Activated T-helper 1 cell treated with anti-CD3 and anti-CD28 coated beads, Interleukin-2, amount 50 U/mL, for 16 hours (primary cell): ENCODE measurements at regions not wholly inside any gene's neighbourhood (a gene's known extent, or its start where the extent isn't known, plus 50 kb on each side); places are given as distances from the start of the nearest gene placed in this dataset.

Source experiments
- DNase-seq, 2 donors: peaks; one replicate each; pipeline ENCODE4 v3.0.0-alpha.2; 2020; ENCODE audit warnings: low read depth in 1 of 2, low spot score in 1 of 2

DNA sequence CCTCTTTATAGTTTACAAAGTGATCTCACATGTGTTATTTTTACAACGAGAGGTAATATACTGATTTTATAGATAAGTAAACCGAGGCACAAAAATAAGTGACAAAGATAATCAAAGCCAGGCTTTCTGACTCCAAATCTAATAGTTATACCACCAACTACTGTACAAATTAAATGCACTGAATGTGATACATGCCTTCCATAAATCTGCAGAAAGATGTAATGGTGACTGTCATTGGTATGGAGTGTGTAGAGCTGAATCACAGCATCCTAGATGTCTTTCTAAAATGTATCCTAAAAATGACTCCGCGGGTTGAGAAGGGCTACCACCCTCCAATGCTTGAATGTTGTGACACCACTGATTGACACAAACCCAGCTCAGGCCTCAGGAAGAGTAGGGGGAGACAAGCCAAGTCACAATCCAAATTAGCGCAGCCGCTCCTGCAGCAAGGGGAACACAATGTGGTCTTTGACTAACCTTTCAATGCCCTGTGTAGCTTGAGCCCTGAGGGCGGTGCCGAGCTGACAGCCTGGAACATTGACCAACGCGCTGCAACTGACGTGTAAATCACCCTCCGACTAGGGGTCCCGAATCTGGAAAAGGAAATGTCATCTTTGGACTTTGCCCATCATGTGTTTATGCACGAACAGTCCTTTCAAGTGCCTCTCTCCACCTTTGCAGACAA is 136.8 kb downstream of the OLIG3 start:
- DNase-seq: no peak

DNA sequence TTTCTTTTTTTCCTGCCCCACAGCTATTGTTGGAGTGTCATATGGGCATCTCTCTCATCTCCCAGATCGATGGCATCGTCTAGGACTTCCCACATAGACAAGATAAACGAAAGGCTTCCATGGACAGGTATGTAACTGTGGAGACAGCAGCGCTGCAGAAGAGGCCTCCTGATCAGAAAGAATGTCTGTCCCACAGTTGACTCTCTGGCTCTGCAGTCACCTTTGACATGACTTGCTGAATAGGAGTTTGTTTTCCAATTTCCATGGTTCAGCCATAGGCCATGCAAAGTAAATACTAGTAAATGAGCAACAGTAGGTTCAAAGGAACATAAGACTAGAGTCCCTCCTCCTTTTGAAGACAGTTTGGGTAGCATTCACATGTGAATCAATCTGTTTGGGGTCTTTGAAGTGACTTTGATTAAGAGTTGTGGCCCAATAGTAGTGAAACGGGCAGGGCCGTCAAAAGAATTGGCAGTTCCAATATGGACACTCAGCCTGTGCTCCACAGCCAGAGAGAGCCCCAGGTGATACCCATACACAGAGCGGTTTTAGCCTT is 134.7 kb upstream of the IFNGR1 start:
- DNase-seq: no peak

DNA sequence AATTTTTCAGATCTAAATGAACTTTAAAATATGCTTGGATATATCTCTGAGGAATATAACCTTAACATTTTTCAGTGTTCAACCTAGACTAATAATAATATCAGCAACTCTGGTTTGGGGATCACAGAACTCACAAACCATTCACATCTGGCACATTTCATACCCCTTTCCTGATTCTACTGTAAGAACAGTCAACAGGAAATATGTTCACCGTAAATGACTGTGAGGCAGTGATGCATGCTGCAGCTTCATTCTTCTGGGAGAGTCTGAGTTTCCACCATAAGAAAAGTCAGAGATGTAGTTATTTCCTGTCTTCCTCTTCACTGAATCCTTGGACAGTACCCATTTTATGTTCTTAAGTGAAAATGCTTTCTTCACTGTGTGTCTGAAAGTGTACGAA is 134.2 kb upstream of the IFNGR1 start:
- no peak for DNase-seq

DNA sequence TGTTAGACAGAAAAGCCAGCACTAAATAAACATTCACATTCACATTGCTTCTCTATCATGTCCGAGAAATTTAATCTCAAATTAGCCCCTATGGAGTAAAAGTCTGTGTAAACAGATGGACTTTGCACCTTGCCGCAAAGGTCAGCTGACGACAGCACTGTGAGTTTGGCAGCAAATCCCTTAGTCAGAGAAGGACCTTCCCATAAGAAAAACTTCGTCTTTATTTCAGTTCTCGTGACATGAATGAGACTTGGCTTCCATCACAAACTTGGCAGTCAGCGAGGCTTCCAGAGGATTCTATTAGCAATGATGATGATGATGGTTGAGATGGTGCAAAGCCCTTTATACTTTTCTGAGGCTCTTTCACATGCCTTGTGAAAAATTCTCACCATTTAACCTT is 133.7 kb upstream of the IFNGR1 start:
- DNase-seq: no peak

DNA sequence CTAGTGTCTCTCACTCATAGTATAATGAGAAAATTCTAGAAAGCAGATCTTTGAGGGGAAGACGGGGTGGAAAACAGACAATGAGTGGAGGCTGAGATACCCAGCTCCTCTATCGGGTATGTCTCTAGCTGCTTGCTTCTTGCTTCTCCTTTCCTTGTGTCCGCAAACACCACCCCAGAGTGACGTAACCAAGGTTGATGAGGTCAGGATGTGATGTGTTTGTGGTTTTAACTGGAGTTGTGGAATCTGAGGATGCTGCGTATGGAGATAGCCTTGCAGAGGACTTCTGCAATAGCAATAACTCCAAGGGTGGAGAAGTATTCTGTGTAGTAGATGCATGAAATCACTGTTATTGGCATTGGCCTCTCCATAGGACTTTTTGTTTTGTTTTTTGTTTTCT is 132.7 kb upstream of the IFNGR1 start:
- no peak for DNase-seq

DNA sequence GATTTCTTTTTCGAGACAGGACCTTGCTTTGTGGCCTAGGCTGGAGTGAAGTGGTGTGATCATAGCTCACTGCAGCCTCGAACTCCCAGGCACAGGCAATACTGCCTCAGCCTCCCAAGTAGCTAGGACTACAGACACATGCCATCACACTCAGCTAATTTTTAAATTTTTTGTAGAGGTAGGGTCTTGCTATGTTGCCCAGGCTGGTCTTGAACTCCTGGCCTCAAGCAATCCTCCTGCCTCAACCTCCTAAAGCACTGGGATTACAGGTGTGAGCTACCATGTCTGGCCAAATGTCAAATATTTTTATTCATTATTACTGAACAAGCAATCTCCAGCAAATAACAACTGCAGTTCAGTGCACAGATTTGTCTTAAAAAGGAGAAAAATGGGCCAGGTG is 131.7 kb upstream of the IFNGR1 start:
- DNase-seq: no peak

DNA sequence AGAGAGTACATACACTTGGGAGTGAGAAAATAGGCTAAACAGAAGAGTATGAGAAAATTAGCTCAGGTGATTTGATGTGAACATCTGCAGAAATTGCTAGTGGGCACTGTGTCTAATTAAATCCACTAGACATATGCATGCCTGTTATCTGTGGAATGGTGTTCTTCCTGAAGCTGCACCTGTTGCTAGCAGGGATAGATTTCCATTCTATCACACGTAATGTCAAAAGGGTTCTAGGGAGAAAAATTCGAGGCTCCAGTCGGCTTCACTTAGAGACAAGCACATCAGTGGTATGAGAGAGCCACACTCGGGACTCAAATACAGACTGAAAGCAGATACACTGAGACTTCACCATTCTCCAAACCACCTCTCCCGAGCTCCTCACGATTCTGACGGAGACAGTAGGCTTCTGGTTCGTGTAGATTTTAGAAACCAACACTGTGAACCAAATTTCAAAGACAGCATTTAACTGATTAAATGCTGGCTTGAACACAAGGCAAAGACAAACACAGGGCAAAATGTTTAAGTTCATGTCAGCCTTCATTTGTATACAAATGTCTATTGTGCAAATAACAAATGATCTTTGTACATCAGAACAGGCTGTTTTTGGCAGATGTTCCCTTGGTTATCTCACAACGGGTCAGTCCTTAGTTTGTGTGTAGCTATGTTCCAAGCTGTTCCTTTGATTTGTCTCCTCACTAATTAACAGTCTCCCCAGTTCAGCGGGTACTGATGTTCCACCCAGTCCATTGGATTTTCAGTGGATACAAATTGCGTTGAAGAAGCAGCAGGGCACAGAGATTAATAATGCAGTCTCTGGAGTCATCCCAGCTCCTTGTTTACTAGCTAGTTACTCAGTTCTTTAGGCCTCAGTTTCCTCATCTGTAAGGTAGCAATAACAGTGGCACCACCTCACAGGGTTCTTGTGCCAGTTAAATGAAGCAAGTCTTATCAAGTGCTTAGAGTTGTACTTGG is 131.0 kb upstream of the IFNGR1 start:
- no peak for DNase-seq

DNA sequence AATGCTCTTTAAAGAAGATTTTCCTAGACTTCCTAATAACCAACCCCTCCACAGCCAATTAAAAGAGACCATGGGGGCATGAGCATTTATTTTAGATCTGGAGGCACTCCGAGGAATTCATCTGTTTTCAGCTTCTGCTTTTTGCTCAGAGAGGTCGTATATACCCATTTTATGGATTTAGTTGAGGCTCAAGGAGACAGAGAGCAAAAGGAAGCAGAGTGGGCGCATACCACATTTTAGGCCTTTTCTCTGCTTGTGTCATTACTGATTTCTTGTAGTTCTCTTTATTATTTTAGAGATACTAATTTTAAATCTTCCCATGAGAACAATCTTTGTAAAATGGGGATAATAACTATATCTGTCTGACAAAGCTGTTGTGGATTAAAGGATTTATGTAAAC is 129.6 kb upstream of the IFNGR1 start:
- DNase-seq: no peak

DNA sequence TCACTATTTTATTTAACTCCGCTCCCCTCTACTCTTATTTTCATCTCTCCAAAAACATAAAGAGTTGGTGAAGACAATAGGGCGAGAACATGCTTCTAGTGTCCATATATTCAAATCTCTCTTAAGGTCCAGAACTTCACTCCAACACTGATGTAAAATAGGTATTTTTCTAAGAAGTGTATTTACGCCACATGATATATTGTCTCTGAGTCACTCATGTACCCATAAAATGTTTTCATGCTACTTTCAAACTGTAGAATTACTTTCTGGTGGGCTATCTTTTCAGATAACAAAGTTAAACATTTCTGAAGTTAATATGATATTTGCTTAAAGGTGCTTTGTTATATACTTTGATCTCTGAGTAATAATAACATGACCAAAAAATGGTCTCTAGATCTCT is 124.1 kb upstream of the IFNGR1 start:
- no peak for DNase-seq

DNA sequence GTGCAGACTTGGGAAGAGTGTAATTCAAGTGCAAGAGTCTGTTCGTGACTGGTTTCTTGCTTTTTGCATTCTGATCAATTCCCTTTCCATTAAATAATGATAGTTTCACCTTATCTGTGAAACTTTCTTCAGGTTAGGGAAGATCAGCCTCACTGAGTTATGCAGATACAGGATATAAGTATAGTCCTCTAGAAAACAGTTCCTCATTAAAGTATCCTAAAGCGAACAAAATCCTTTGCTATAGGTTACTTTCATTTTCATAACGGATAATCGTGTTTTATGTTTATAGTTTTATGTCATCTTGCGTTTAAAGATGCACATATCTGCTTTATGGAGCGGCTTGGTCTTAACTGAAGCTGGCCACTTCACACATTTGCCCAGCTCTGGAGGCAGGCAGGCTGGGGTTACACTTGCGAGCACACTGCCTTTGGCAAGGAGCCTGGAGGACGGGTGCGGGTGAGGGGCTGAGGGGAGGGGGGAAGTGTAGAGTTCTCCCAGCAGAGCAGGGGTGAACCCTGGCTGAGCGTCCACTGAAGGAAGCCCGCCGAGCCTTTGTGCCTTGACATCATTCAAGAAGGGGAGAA is 123.5 kb upstream of the IFNGR1 start:
- no peak for DNase-seq

DNA sequence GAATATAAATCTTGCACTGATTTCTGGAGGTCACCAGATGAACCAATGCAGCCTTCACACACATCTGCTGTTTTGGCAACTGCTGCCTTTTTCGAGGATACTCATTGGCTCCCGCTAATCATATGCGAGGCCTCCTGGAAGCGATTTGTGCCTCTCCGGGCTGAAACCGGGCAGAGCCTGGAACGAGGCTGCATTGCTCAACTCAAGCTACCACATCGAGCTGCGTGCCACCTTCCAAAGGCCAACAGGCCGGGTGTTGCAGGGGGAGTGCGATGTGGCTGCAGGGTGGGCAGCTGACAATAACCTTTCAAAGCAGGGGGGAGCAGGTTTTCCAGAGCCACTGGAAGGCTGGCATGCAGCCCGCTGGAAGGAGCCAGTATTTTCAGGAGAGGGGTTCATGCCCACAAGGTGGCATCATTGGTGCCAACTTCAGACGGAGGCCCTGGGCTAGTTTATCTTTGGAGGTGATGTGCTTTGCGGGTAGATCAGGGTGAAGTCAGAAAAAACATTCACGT is 122.6 kb upstream of the IFNGR1 start:
- DNase-seq: peak; percentile 25

DNA sequence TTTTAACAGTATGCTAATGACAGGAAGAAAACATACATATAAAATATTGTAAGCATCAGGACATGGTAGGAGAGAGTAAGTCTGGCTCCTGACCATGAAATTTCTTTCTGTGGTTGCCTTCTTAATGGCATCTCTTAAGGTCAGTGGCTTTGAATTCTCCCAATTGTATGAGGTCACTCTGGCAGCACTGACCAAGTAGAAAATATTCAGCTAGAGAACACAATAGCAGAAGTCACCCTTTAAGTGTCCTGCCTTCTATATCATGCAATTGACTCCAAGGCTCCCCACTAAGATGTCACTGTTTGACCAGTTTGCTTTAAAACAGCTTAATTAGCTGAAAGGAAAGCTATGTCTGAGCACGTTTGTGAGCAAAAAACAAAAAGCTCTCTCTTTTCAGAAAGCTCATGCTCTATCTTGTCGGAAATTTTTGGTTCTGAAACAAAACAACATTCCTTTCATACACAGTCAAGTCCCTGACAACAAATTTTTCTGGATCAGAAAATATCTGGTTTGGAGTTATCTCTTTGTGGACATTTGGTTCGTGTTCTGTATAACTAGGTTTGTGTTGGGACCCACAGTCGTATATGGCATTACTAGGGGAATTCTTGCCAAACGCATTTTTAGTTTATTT is 120.9 kb upstream of the IFNGR1 start:
- no peak for DNase-seq

DNA sequence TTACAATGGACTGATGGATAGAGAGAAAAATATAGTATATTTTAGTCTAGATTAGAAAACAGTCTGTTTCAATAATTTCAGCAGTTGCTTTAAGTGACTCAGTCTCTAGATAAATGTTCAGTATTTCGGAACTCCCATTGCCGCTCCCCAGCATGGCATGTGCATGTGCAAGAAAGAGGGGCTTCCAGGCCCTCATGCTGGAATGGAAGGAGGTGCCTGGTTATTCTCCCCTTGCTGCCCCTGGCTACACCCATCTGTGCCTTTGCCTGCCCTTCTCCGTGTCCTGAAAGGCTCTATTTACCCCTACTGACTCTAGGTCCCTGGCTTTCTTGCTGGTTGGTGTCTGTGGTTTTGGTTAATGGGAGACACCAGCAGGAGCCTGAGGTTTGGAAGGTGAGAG is 115.7 kb upstream of the IFNGR1 start:
- DNase-seq: no peak

DNA sequence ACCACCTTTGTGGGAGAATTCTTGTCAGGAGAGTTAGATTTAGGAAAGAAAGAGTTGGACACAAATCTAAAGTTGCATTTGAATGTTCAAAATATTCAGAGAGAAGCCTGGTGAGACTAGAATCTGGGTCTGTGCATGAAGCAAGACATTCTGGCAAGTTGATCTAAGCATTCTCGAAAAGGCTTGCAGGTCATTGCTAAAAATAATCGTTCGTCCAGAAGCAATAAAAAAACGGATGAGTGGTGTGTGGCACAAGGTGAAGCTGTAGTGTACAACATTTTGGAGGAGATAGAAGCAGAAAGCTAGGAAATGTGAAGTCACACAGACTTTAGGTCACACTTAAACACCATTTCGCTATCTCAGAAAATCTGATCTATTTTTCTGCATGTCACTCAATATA is 114.9 kb upstream of the IFNGR1 start:
- DNase-seq: no peak

DNA sequence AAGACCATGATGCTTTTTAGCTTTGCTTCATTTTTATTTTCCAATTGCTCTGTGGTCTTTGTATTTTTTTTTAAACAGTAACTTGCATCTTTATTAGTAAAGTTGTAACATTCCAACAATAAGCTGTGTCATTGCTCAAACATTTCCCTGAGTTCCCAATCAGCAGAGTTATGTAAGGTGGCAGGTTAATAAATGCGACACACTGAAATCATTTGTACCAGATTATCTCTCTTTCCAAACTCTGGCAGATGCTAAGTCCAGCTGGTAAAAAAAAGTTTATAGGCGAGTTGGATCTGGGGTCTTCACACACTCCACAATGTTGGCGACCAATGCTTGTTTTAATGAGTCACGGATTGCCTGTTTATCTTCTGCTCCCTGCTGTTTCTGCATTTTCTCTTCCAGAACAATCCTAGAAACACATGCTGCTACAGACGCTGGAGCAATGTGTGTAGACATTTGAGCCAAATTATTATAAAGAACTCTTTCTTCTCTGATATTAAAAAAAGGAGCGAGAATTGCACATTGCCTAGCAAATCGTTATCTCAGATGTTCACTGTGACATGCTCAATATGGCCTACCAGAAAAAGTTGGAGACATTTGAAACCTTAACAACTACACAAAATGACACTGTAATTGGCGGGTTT is 113.6 kb upstream of the IFNGR1 start:
- no peak for DNase-seq

DNA sequence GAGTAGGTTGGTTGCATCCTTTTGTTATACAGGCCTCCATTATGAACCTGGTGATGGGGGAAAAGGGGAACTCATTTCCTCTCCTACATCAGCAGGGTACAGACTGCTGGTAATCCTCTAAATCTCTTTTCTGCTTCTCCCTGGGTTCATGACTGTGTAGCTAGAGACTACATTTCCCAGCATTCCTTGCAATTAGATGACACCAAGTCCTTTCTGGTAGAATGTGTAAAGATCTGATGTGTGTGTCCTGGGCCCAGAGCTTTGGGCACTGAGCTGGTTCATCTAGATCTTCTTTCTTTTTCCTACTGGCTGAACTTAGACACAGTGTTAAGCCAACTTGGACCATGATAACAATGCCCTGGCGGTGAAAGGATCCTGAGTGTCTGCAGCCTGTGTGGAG is 104.7 kb upstream of the IFNGR1 start:
- DNase-seq: no peak

DNA sequence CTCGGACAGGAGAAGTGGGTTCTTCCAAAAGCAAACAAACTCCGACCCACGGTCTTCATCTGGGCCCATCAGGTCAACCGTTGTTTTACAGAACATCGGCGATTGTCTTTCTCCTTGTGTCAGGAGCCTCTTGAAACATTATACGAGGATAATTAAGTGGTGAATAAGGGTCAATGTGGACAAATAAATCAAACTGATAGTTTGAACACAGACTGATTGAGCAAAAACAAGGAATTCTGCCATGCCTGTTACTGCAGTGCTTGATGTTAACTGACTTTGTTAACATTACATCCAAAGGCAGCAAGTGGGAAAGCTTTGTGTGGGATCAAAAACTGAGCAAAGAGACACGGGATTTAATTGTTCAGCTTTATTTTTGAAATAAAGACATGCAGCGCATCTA is 101.1 kb upstream of the IFNGR1 start:
- DNase-seq: no peak

DNA sequence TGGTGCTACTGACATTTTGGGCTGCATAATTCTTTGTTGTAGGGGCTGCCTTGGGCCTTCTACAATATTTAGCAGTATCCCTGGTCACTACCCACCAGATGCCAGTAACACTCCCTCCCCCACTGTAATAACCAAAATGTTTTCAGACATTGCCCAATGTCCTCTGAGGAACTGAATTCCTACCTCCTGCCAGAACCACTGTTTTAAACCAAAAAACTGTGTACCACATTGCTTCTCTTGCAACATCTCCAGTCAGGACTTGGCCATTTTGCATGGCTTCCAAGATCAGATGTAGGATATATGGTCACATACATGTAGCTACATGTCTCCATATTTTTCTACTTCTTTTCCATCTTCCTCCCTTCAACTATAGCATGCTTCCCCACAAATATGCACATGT is 97.4 kb upstream of the IFNGR1 start:
- DNase-seq: no peak

DNA sequence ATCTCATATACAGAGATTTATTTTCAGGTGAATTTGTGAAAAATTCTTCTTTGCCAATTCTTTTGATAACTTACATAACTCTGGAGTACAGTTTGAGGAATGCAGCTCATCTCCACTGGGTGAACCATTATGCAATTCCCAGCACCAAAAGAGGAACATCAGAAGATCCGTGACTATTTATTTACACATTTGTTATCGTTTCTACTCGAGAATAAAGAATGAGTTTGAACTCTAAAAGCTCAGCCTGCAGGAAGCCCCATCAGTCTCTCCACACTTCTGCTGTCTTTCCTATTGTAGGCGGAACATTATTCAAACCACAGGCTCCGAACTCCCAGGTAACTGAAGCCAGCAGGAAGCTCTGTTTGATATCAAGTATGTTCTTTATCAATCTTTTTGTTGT is 95.9 kb upstream of the IFNGR1 start:
- no peak for DNase-seq

DNA sequence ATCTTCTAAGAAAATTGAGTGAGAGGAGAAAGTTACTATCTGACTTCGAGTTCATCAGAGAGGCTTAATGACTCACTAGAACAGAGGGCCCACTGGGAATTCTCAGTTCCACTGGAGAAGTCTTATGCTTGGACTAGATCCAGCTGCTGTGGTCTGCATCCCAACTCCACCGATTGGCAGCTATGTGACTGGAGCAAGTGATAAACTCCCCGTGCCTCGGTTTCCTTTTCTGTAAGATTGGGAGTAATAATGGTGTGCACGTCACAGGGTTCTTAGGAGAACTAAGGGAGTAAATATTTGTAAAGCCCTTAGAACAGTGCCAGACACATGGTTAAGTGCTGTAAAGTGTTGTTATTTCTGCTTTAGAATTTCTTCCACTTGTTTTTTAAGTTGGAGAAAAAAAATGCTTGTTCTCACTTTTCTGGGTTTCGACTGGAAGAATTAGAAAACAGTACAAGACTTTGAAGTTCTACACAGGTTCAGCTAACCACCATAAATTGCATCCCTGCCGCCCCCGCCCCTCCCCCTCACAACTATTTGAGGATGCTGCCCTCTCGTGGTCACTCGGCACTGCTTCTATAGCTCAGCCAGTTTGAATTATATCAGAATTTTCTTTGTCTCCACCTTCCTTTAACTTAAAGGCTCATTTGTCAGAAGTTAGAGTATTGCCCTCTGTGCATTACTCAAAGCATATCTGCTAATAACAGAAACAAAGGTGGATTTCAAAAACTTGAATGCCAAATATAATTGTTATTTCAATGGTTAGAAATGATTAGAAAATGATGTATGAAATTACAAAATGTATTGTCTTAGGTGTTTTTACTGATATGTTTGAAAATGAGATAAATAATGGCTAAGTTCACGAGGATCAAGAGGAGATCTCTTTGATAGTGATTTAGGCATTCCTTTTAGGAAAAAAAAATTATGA is 95.0 kb upstream of the IFNGR1 start:
- peak; percentile 49 to 51 for DNase-seq
